H1 (cell line): ENCODE measurements at regions not wholly inside any gene's neighbourhood (a gene's known extent, or its start where the extent isn't known, plus 50 kb on each side); places are given as distances from the start of the nearest gene placed in this dataset.

Experiments used
- CTCF ChIA-PET: fragments of 300-600 bp; sonication (Branson Sonifier 250); formaldehyde crosslinking; loops from one replicate; lab custom pipeline; 2021; ENCODE audit not compliant: partially characterized antibody; lab: Charles Lee
- POLR2A ChIA-PET: fragments of 300-600 bp; sonication (Branson Sonifier 250); formaldehyde crosslinking; loops from one replicate; lab custom pipeline; 2021; ENCODE audit warnings: inconsistent platforms; ENCODE audit not compliant: partially characterized antibody; lab: Charles Lee
- DNase-seq, 2 experiments: peaks; one replicate each; pipeline versions ENCODE4 v3.0.0 to v3.0.0-alpha.2; 2010 to 2022; ENCODE audit warnings: low spot score in 2 of 2, low read depth in 1 of 2, mixed read lengths in 1 of 2
- FAIRE-seq: peaks from 2 replicates; lab custom pipeline; 2011; peaks lifted over from hg19 to GRCh38; lab: Jason Lieb, UNC
- H2AFZ ChIP-seq: 2 replicates; pipeline ENCODE4 v1.8.1; 2012; ENCODE audit warnings: low read length, inconsistent platforms
- H2AK5ac ChIP-seq: 2 replicates; pipeline ENCODE4 v1.6.1; 2013; ENCODE audit warnings: low read depth, low read length
- H2BK120ac ChIP-seq: replicated peaks from 2 replicates; pipeline ENCODE3; 2013; ENCODE audit warnings: low read depth, low read length, inconsistent platforms
- H2BK12ac ChIP-seq: 2 replicates; pipeline ENCODE4 v1.6.1; 2013; ENCODE audit warnings: low read depth, low read length
- H2BK15ac ChIP-seq: 2 replicates; pipeline ENCODE4 v1.6.1; 2013; ENCODE audit warnings: low read length
- H2BK20ac ChIP-seq: 2 replicates; pipeline ENCODE4 v1.6.1; 2013; ENCODE audit warnings: low read length
- H2BK5ac ChIP-seq: 2 replicates; pipeline ENCODE4 v1.6.1; 2013; ENCODE audit warnings: low read depth, low read length
- H3K14ac ChIP-seq: 2 replicates; pipeline ENCODE4 v1.6.1; 2013; ENCODE audit warnings: inconsistent platforms; ENCODE audit not compliant: insufficient read length
- H3K18ac ChIP-seq: 2 replicates; pipeline ENCODE4 v1.6.1; 2013; ENCODE audit warnings: low read length; ENCODE audit errors: extremely low read depth
- H3K23ac ChIP-seq: 2 replicates; pipeline ENCODE4 v1.6.1; 2013; ENCODE audit warnings: inconsistent platforms; ENCODE audit not compliant: insufficient read length
- H3K23me2 ChIP-seq: 2 replicates; pipeline ENCODE4 v1.6.1; 2013; ENCODE audit warnings: low read depth, low read length
- H3K27ac ChIP-seq: 2 replicates; pipeline ENCODE4 v1.6.1; 2011; ENCODE audit warnings: low read depth, low read length, inconsistent platforms
- H3K27me3 ChIP-seq, 4 experiments: replicated peaks in 1 of 4; 1 replicate in 1 of 4; 2 replicates in 3 of 4; pipeline versions ENCODE4 v1.6.1 to v1.8.1; 2011 to 2013; ENCODE audit warnings: low read length in 3 of 4, mild to moderate bottlenecking in 3 of 4, inconsistent platforms in 2 of 4, mixed read lengths in 2 of 4, moderate library complexity in 1 of 4; ENCODE audit not compliant: control insufficient read depth in 3 of 4, insufficient read depth in 3 of 4; ENCODE audit errors: extremely low read depth in 1 of 4
- H3K36me3 ChIP-seq, 4 experiments: 2 replicates each; pipeline versions ENCODE4 v1.6.1 to v1.8.1; 2011 to 2013; ENCODE audit warnings: mild to moderate bottlenecking in 4 of 4, low read length in 3 of 4, moderate library complexity in 2 of 4, control low read depth in 1 of 4, inconsistent platforms in 1 of 4; ENCODE audit not compliant: insufficient read depth in 4 of 4, control insufficient read depth in 2 of 4
- H3K4ac ChIP-seq: replicated peaks from 2 replicates; pipeline ENCODE3; 2013; ENCODE audit warnings: low read length, low read depth, mixed read lengths, inconsistent platforms; ENCODE audit not compliant: insufficient read length
- H3K4me1 ChIP-seq, 4 experiments: replicated peaks in 1 of 4; 1 replicate in 1 of 4; 2 replicates in 3 of 4; pipeline versions ENCODE4 v1.6.1 to v1.8.1; 2011 to 2013; ENCODE audit warnings: low read length in 3 of 4, inconsistent platforms in 2 of 4, mixed read lengths in 1 of 4; ENCODE audit not compliant: insufficient read depth in 4 of 4, control insufficient read depth in 3 of 4
- H3K4me2 ChIP-seq, 2 experiments: 2 replicates each; pipeline versions ENCODE4 v1.6.1 to v1.8.1; 2011 to 2013; ENCODE audit warnings: low read depth in 2 of 2, low read length in 2 of 2, control low read depth in 1 of 2, inconsistent platforms in 1 of 2, mild to moderate bottlenecking in 1 of 2; ENCODE audit not compliant: insufficient read depth in 1 of 2
- H3K4me3 ChIP-seq, 4 experiments: fragments of 200-600, 300-600 bp in 1 of 4; sonication (generic), shearing (Covaris generic), sonication (Bioruptor Twin) in 1 of 4; 2 replicates each; pipeline versions ENCODE4 v1.5.1 to v1.8.1; 2011 to 2016; ENCODE audit warnings: low read length in 4 of 4, low read depth in 3 of 4, control low read depth in 2 of 4, inconsistent platforms in 2 of 4, mild to moderate bottlenecking in 2 of 4, mixed read lengths in 1 of 4, moderate library complexity in 1 of 4; ENCODE audit not compliant: insufficient read depth in 2 of 4; ENCODE audit errors: extremely low read depth in 1 of 4
- H3K56ac ChIP-seq: replicated peaks from 2 replicates; pipeline ENCODE3; 2013; ENCODE audit warnings: low read depth, mild to moderate bottlenecking, mixed read lengths, low read length, inconsistent platforms; ENCODE audit not compliant: insufficient read length
- H3K79me1 ChIP-seq: 2 replicates; pipeline ENCODE4 v1.6.1; 2013; ENCODE audit warnings: low read depth, low read length, control low read depth
- H3K79me2 ChIP-seq, 2 experiments: 2 replicates each; pipeline versions ENCODE4 v1.6.1 to v1.8.1; 2012 to 2013; ENCODE audit warnings: low read length in 2 of 2, mild to moderate bottlenecking in 2 of 2, inconsistent platforms in 1 of 2; ENCODE audit not compliant: insufficient read depth in 2 of 2, control insufficient read depth in 1 of 2
- H3K9ac ChIP-seq, 4 experiments: replicated peaks in 1 of 4; 1 replicate in 1 of 4; 2 replicates in 3 of 4; pipeline versions ENCODE4 v1.6.1 to v1.8.1; 2011 to 2013; ENCODE audit warnings: low read depth in 3 of 4, low read length in 3 of 4, control low read depth in 2 of 4, mild to moderate bottlenecking in 2 of 4, moderate library complexity in 2 of 4, inconsistent platforms in 1 of 4; ENCODE audit errors: extremely low read depth in 1 of 4
- H3K9me3 ChIP-seq, 2 experiments: 2 replicates each; pipeline versions ENCODE4 v1.6.1 to v1.8.1; 2012 to 2013; ENCODE audit warnings: mild to moderate bottlenecking in 2 of 2, moderate library complexity in 2 of 2, control low read depth in 1 of 2, inconsistent platforms in 1 of 2, low read depth in 1 of 2, low read length in 1 of 2, mixed read lengths in 1 of 2; ENCODE audit not compliant: insufficient read depth in 2 of 2
- H4K20me1 ChIP-seq, 2 experiments: replicated peaks in 1 of 2; 2 replicates each; pipeline versions ENCODE3 to v1.8.1; 2011 to 2013; ENCODE audit warnings: inconsistent platforms in 2 of 2, low read length in 2 of 2, mild to moderate bottlenecking in 1 of 2; ENCODE audit not compliant: insufficient read depth in 2 of 2, control insufficient read depth in 1 of 2
- H4K5ac ChIP-seq: 2 replicates; pipeline ENCODE4 v1.6.1; 2013; ENCODE audit warnings: low read length, low read depth, mixed read lengths, inconsistent platforms; ENCODE audit not compliant: insufficient read length
- H4K8ac ChIP-seq: 2 replicates; pipeline ENCODE4 v1.8.0; 2013; ENCODE audit warnings: mild to moderate bottlenecking, moderate library complexity, low read length, inconsistent platforms; ENCODE audit not compliant: insufficient read depth; ENCODE audit errors: extremely low read depth
- H4K91ac ChIP-seq: replicated peaks from 2 replicates; pipeline ENCODE3; 2013; ENCODE audit warnings: low read length, mixed read lengths, inconsistent platforms; ENCODE audit not compliant: insufficient read length
- ASH2L ChIP-seq: fragments of 200-600, 300-600 bp; sonication (generic); IDR thresholded peaks from one replicate; pipeline ENCODE4 v1.7.1; 2017; ENCODE audit warnings: low read length
- CBX8 ChIP-seq: fragments of 300-800, 300-1000 bp; sonication (generic); IDR thresholded peaks from 2 replicates; pipeline ENCODE4 v1.7.1; 2016; ENCODE audit warnings: low read depth, low read length, borderline replicate concordance
- CEBPB ChIP-seq: IDR thresholded peaks from 2 replicates; pipeline ENCODE4 v1.6.1; 2012; ENCODE audit warnings: low read depth, low read length
- MAX ChIP-seq: IDR thresholded peaks from 2 replicates; pipeline ENCODE4 v1.6.1; 2012; ENCODE audit warnings: inconsistent platforms
- RAD21 ChIP-seq, 2 experiments: IDR thresholded peaks in 1 of 2; conservative IDR thresholded peaks in 1 of 2; 2 replicates each; pipeline ENCODE4 v1.6.1; 2011; ENCODE audit warnings: low read depth in 2 of 2, low read length in 2 of 2, improper control_type of control experiment in 1 of 2, inconsistent platforms in 1 of 2, mild to moderate bottlenecking in 1 of 2, moderate library complexity in 1 of 2
- RFX5 ChIP-seq: IDR thresholded peaks from 2 replicates; pipeline ENCODE4 v1.6.1; 2011; ENCODE audit warnings: low read depth, low read length, improper control_type of control experiment, borderline replicate concordance
- TCF12 ChIP-seq: IDR thresholded peaks from 2 replicates; pipeline ENCODE4 v1.6.1; 2011; ENCODE audit warnings: low read depth, mild to moderate bottlenecking, low read length
- WGBS, 2 experiments: shearing (Covaris generic) in 1 of 2; methylation state at CpG; one replicate each; pipeline versions ENCODE4 v1.1.6 to v1.1.7; 2013 to 2015; ENCODE audit warnings: low lambda C conversion rate in 2 of 2, mixed read lengths in 2 of 2, inconsistent platforms in 1 of 2, low coverage in 1 of 2, missing lambda C conversion rate in 1 of 2; ENCODE audit not compliant: insufficient replicate concordance in 2 of 2, insufficient coverage in 1 of 2, insufficient read length in 1 of 2; ENCODE audit errors: extremely low coverage in 1 of 2, missing lambda C conversion rate in 1 of 2; 5-methylcytosine and 5-hydroxymethylcytosine counted together

GRCh38 chr10:110392868-110393740 lies 88.4 kb upstream of the SMNDC1 start:
- CTCF ChIA-PET, result interaction anchor here (1.0 to 4.5 kb wide), 4 partner anchors 11 to 153 kb away, joined by 3 to 20 read pairs (median 9); no protein-coding TSS in a partner anchor
- Histone ChIP-seq H3K4me3 (no peak overlapping the region), H2BK20ac (peak overlapping the region; percentile 86), H2BK5ac (peak overlapping the region; percentile 44; the same call in 1 of the 2 replicates), H3K79me2 (no peaks in the 10 kb centered on the region), H3K18ac (peak overlapping the region; percentile 66), H3K9ac (peak overlapping the region in 1 of 4 experiments; percentile 7; a peak in 1 of 7 replicates), H3K27me3 (0 out of 7 replicates have a peak, but pooled peaks cover 0 to 2% (median 0%) of the 10 kb centered on the region in 4 experiments), H3K23ac (no peak overlapping the region), H3K4me2 (peak overlapping the region in 1 of 2 experiments; percentile 21; a peak in 1 of 4 replicates), H2BK120ac (no peak overlapping the region), H3K4ac (peak overlapping the region; percentile 49), H3K23me2 (no peaks in the 10 kb centered on the region), H2BK15ac (peak overlapping the region; percentile 81), H4K91ac (peak overlapping the region; percentile 54), H3K36me3 (no peaks in the 10 kb centered on the region), H3K4me1 (peaks cover 5 to 12% (median 8%) of the 10 kb centered on the region in 4 experiments), H4K8ac (peak overlapping the region; percentile 72), H3K14ac (no peak overlapping the region), H4K20me1 (no peaks in the 10 kb centered on the region), H3K56ac (no peak overlapping the region), H3K27ac (no peak overlapping the region), H3K79me1 (no peaks in the 10 kb centered on the region), H2AFZ (peak overlapping the region; percentile 98), H4K5ac (no peak overlapping the region), H3K9me3 (no peaks in the 10 kb centered on the region), H2BK12ac (peak overlapping the region; percentile 95; the same call in 1 of the 2 replicates), H2AK5ac (peak overlapping the region; percentile 75; the same call in 1 of the 2 replicates)
- no peak for DNase-seq
- POLR2A ChIA-PET, result interaction anchor here (1.3 to 1.7 kb wide), 2 partner anchors 104 to 105 kb away, joined by 4 read pairs; no protein-coding TSS in a partner anchor
- WGBS, 2 experiments, result 83% methylated on average over 12 of the region's 19 CpGs; no CpG with 5 or more reads in 1 of the 2 experiments
- FAIRE-seq, result no peak
- TF ChIP-seq TCF12 (no peak), RAD21 (IDR thresholded peaks at IDR 0.05 in 1 of 2, conservative IDR thresholded peaks at IDR 0.05 in 1 of 2; ENCODE audit: low read depth in 2 of 2, low read length in 2 of 2) (no peak), MAX (peak; percentile 47; the same call in 1 of the 2 replicates), CBX8 (no peak), RFX5 (no peak), CEBPB (peak; percentile 85), ASH2L (peak; percentile 30)
- TF ChIP-seq, all 59 proteins: peak for 3
